IMR-90 (cell line): ENCODE measurements at regions not wholly inside any gene's neighbourhood (a gene's known extent, or its start where the extent isn't known, plus 50 kb on each side); places are given as distances from the start of the nearest gene placed in this dataset.

Source experiments
- ATAC-seq: fragments of 200-7000 bp; cut with Tn5 transposase; 2 replicates; pipeline ENCODE4 v1.9.1; 2020; ENCODE audit warnings: low read depth, mild to moderate bottlenecking, moderate library complexity
- BruUV-seq: library from RNA; stranded (reverse); fragments of 400-500 nt; replicated peaks from 2 replicates; lab custom pipeline; 2021; lab: Mats Ljungman, UMichigan
- CTCF ChIA-PET: fragments of 300-600 bp; formaldehyde crosslinking; extraction: SDS; loops from one replicate; lab custom pipeline; 2021; ENCODE audit warnings: antibody characterized with exemption; lab: Yijun Ruan, JAX
- POLR2A ChIA-PET: fragments of 300-600 bp; sonication (Branson Sonifier 250); formaldehyde crosslinking; loops from one replicate; lab custom pipeline; 2022; ENCODE audit warnings: antibody characterized with exemption; ENCODE audit not compliant: unreplicated experiment; lab: Charles Lee
- DNase-seq: peaks from one replicate; pipeline ENCODE4 v3.0.0; 2013
- H2AFZ ChIP-seq: replicated peaks from 2 replicates; pipeline ENCODE3; 2013; ENCODE audit warnings: low read length, mild to moderate bottlenecking; ENCODE audit not compliant: poor library complexity
- H2AK5ac ChIP-seq: 2 replicates; pipeline ENCODE4 v1.6.1; 2013; ENCODE audit warnings: low read depth, low read length, inconsistent platforms
- H2AK9ac ChIP-seq: replicated peaks from 2 replicates; pipeline ENCODE3; 2013; ENCODE audit warnings: mild to moderate bottlenecking, low read depth, low read length, moderate library complexity; ENCODE audit not compliant: poor library complexity
- H2BK120ac ChIP-seq: 2 replicates; pipeline ENCODE4 v1.6.1; 2013; ENCODE audit warnings: low read depth, low read length, inconsistent platforms
- H2BK15ac ChIP-seq: 3 replicates; pipeline ENCODE4 v1.6.1; 2013; ENCODE audit warnings: low read depth, low read length, inconsistent platforms
- H2BK20ac ChIP-seq: 2 replicates; pipeline ENCODE4 v1.6.1; 2013; ENCODE audit warnings: low read depth, mild to moderate bottlenecking, inconsistent platforms, low read length, moderate library complexity
- H2BK5ac ChIP-seq: 2 replicates; pipeline ENCODE4 v1.6.1; 2013; ENCODE audit warnings: mild to moderate bottlenecking, low read depth, low read length, inconsistent platforms; ENCODE audit not compliant: poor library complexity, severe bottlenecking
- H3K14ac ChIP-seq: replicated peaks from 2 replicates; pipeline ENCODE4 v1.6.1; 2013; ENCODE audit warnings: low read depth, low read length, inconsistent platforms
- H3K18ac ChIP-seq: 2 replicates; pipeline ENCODE4 v1.6.1; 2013; ENCODE audit warnings: low read depth, low read length, control low read depth
- H3K23ac ChIP-seq: 2 replicates; pipeline ENCODE4 v1.6.1; 2013; ENCODE audit warnings: low read depth, low read length, inconsistent platforms
- H3K27ac ChIP-seq: 2 replicates; pipeline ENCODE4 v1.5.1; 2013; ENCODE audit warnings: mild to moderate bottlenecking, control low read depth, low read length; ENCODE audit not compliant: insufficient read depth
- H3K27me3 ChIP-seq: 2 replicates; pipeline ENCODE4 v1.6.1; 2013; ENCODE audit warnings: low read length; ENCODE audit not compliant: control insufficient read depth, insufficient read depth
- H3K36me3 ChIP-seq: 2 replicates; pipeline ENCODE4 v1.6.1; 2013; ENCODE audit warnings: low read length, mixed read lengths; ENCODE audit not compliant: control insufficient read depth, insufficient read depth
- H3K4ac ChIP-seq: 2 replicates; pipeline ENCODE4 v1.6.1; 2013; ENCODE audit warnings: low read depth, low read length, inconsistent platforms
- H3K4me1 ChIP-seq: 2 replicates; pipeline ENCODE4 v1.6.1; 2013; ENCODE audit warnings: low read length, mixed read lengths; ENCODE audit not compliant: control insufficient read depth, insufficient read depth
- H3K4me2 ChIP-seq: 2 replicates; pipeline ENCODE4 v1.6.1; 2013; ENCODE audit warnings: low read depth, mild to moderate bottlenecking, control low read depth, low read length, moderate library complexity
- H3K4me3 ChIP-seq: 2 replicates; pipeline ENCODE4 v1.5.1; 2013; ENCODE audit warnings: low read depth, mild to moderate bottlenecking, control low read depth, low read length, moderate library complexity; ENCODE audit not compliant: insufficient read depth
- H3K56ac ChIP-seq: 2 replicates; pipeline ENCODE4 v1.6.1; 2013; ENCODE audit warnings: low read length, inconsistent platforms; ENCODE audit not compliant: insufficient read depth; ENCODE audit errors: extremely low read depth
- H3K79me1 ChIP-seq, 2 experiments: 2 replicates each; pipeline ENCODE4 v1.6.1; 2013; ENCODE audit warnings: low read length in 2 of 2, inconsistent platforms in 1 of 2, low read depth in 1 of 2
- H3K9ac ChIP-seq: 2 replicates; pipeline ENCODE4 v1.6.1; 2013; ENCODE audit warnings: low read depth, low read length, control low read depth
- H3K9me1 ChIP-seq: 2 replicates; pipeline ENCODE4 v1.6.1; 2013; ENCODE audit warnings: low read length, inconsistent platforms; ENCODE audit not compliant: insufficient read depth
- H3K9me3 ChIP-seq: 2 replicates; pipeline ENCODE4 v1.6.1; 2013; ENCODE audit warnings: low read length; ENCODE audit not compliant: control insufficient read depth, insufficient read depth
- H4K20me1 ChIP-seq: 2 replicates; pipeline ENCODE4 v1.6.1; 2013; ENCODE audit warnings: low read length, inconsistent platforms; ENCODE audit not compliant: insufficient read depth
- H4K5ac ChIP-seq: 2 replicates; pipeline ENCODE4 v1.6.1; 2013; ENCODE audit warnings: mild to moderate bottlenecking, low read depth, low read length, control low read depth
- H4K8ac ChIP-seq, 2 experiments: 2 replicates each; pipeline ENCODE4 v1.6.1; 2013; ENCODE audit warnings: low read depth in 2 of 2, low read length in 2 of 2, control low read depth in 1 of 2, inconsistent platforms in 1 of 2
- H4K91ac ChIP-seq: 2 replicates; pipeline ENCODE4 v1.6.1; 2013; ENCODE audit warnings: low read depth, low read length, inconsistent platforms; ENCODE audit not compliant: insufficient read depth
- CTCF ChIP-seq: conservative IDR thresholded peaks from 2 replicates; pipeline ENCODE4 v1.5.1; 2012; ENCODE audit warnings: mild to moderate bottlenecking, low read depth, low read length, improper control_type of control experiment
- FOS ChIP-seq: fragments of 150-350 bp; IDR thresholded peaks from 2 replicates; pipeline ENCODE4 v1.6.1; 2016; ENCODE audit warnings: low read depth, low read length
- MAFK ChIP-seq: IDR thresholded peaks from 2 replicates; pipeline ENCODE4 v1.6.1; 2012; ENCODE audit warnings: low read depth, low read length, improper control_type of control experiment
- MXI1 ChIP-seq: IDR thresholded peaks from 2 replicates; pipeline ENCODE4 v1.6.1; 2012; ENCODE audit warnings: low read depth, mild to moderate bottlenecking, low read length, moderate library complexity, borderline replicate concordance
- NFE2L2 ChIP-seq: fragments of 150-350 bp; IDR thresholded peaks from 2 replicates; pipeline ENCODE4 v1.6.1; 2016; ENCODE audit warnings: low read depth, mild to moderate bottlenecking, low read length
- POLR2A ChIP-seq: IDR thresholded peaks from 2 replicates; pipeline ENCODE4 v1.6.1; 2012; ENCODE audit warnings: mild to moderate bottlenecking, low read depth, low read length
- RFX5 ChIP-seq: IDR thresholded peaks from 2 replicates; pipeline ENCODE4 v1.8.0; 2012; ENCODE audit warnings: low read depth, mild to moderate bottlenecking, low read length, moderate library complexity
- SMC3 ChIP-seq: fragments of 150-350 bp; IDR thresholded peaks from 2 replicates; pipeline ENCODE4 v1.6.1; 2016; ENCODE audit warnings: low read depth, mild to moderate bottlenecking, antibody characterized with exemption, low read length, moderate library complexity
- USF2 ChIP-seq: fragments of 150-350 bp; IDR thresholded peaks from 2 replicates; pipeline ENCODE4 v1.6.1; 2017; ENCODE audit warnings: mild to moderate bottlenecking, antibody characterized with exemption, low read length, low read depth
- WGBS, 2 experiments: methylation state at CpG; one replicate each; pipeline versions ENCODE4 v1.1.5 to v1.1.7; 2013; ENCODE audit warnings: missing lambda C conversion rate in 2 of 2; ENCODE audit not compliant: insufficient read length in 1 of 2; ENCODE audit errors: extremely low coverage in 2 of 2; 5-methylcytosine and 5-hydroxymethylcytosine counted together
- dilution Hi-C: fragments of 300-500 bp; cut with HindIII; formaldehyde crosslinking; loops from one replicate; pipeline ENCODE4 v1.14.3; 2018; ENCODE audit warnings: low sequenced_read_pairs; ENCODE audit not compliant: unreplicated experiment
- in situ Hi-C: fragments of 300-500 bp; cut with MboI; formaldehyde crosslinking; loops from 3 replicates; pipeline ENCODE4 v1.14.3; 2019; ENCODE audit warnings: low sequenced_read_pairs, inconsistent platforms, mixed read lengths
- intact Hi-C: fragments of 100-400 bp; cut with micrococcal nuclease; formaldehyde crosslinking; loops from 2 replicates; pipeline ENCODE4 v1.10.0; 2022
- TF ChIP-seq, protein P1 (sequence below): fragments of 150-350 bp; IDR thresholded peaks from 2 replicates; pipeline ENCODE4 v1.6.1; 2016; ENCODE audit warnings: low read depth, mild to moderate bottlenecking, low read length, moderate library complexity, borderline replicate concordance

GRCh38 chr13:72258340-72258981 lies 391.5 kb upstream of the DACH1 start:
- no CpG with 5 or more reads among the region's 7 CpGs for WGBS, 2 experiments
- Histone ChIP-seq H3K36me3 (no peaks in the 10 kb centered on the region), H2AK5ac (no peak overlapping the region), H3K27me3 (no peaks in the 10 kb centered on the region), H2BK120ac (no peak overlapping the region), H4K5ac (no peak overlapping the region), H3K18ac (no peak overlapping the region), H4K91ac (no peak overlapping the region), H3K9me3 (peaks cover 2% of the 10 kb centered on the region; the same call in 1 of the 2 replicates), H3K27ac (no peak overlapping the region), H3K79me1 (no peaks in the 10 kb centered on the region), H3K4me3 (no peak overlapping the region), H2AK9ac (no peak overlapping the region), H3K9me1 (no peaks in the 10 kb centered on the region), H2BK5ac (no peak overlapping the region), H3K9ac (no peak overlapping the region), H4K20me1 (no peaks in the 10 kb centered on the region), H2BK20ac (no peak overlapping the region), H3K14ac (no peak overlapping the region), H2BK15ac (no peak overlapping the region), H3K4me1 (no peaks in the 10 kb centered on the region), H3K4me2 (no peak overlapping the region), H3K4ac (no peak overlapping the region), H4K8ac (no peak overlapping the region), H3K56ac (no peak overlapping the region), H3K23ac (no peak overlapping the region), H2AFZ (no peak overlapping the region)
- ATAC-seq (no peak), DNase-seq (no peak)
- CTCF ChIA-PET: no interaction called here
- BruUV-seq: no TSS peak
- POLR2A ChIA-PET: no interaction called here
- intact Hi-C loops: no loop called here
- in situ Hi-C loops: no loop called here
- dilution Hi-C loops: no loop called here
- TF ChIP-seq FOS (no peak), MXI1 (no peak), NFE2L2 (no peak), RFX5 (no peak), CTCF (no peak), MAFK (no peak), POLR2A (no peak), USF2 (no peak), SMC3 (no peak)
- TF ChIP-seq, protein P1, sequence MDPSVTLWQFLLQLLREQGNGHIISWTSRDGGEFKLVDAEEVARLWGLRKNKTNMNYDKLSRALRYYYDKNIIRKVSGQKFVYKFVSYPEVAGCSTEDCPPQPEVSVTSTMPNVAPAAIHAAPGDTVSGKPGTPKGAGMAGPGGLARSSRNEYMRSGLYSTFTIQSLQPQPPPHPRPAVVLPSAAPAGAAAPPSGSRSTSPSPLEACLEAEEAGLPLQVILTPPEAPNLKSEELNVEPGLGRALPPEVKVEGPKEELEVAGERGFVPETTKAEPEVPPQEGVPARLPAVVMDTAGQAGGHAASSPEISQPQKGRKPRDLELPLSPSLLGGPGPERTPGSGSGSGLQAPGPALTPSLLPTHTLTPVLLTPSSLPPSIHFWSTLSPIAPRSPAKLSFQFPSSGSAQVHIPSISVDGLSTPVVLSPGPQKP: no peak
